GM21528 (cell line): ENCODE measurements at regions not wholly inside any gene's neighbourhood (a gene's known extent, or its start where the extent isn't known, plus 50 kb on each side); places are given as distances from the start of the nearest gene placed in this dataset.

Experiments
- ATAC-seq: cut with Tn5 transposase; IDR thresholded peaks from one replicate; pipeline ENCODE4 v1.9.1; 2021; ENCODE audit warnings: mild to moderate bottlenecking, moderate library complexity; ENCODE audit not compliant: unreplicated experiment, low FRiP score

GRCh38 chr11:104547996-104548661, 350.1 kb downstream of the CASP12 start:
- ATAC-seq: no peak

GRCh38 chr11:104546501-104546900, 351.8 kb downstream of the CASP12 start:
- no peak for ATAC-seq

GRCh38 chr11:104541701-104542100, 356.6 kb downstream of the CASP12 start:
- no peak for ATAC-seq

- no peak for ATAC-seq
Observed at GRCh38 chr11:104538313-104538712, 359.9 kb downstream of the CASP12 start.

GRCh38 chr11:104534278-104534677, 364.0 kb downstream of the CASP12 start:
- no peak for ATAC-seq

GRCh38 chr11:104531894-104532293, 366.4 kb downstream of the CASP12 start:
- no peak for ATAC-seq

- peak; percentile 74 for ATAC-seq
Observed at GRCh38 chr11:104531075-104531474, 367.1 kb upstream of the PDGFD start.

- ATAC-seq: no peak
Observed at GRCh38 chr11:104529906-104530305, 366.0 kb upstream of the PDGFD start.

- no peak for ATAC-seq
Observed at GRCh38 chr11:104529213-104529612, 365.3 kb upstream of the PDGFD start.

GRCh38 chr11:104526006-104526405, 362.1 kb upstream of the PDGFD start:
- no peak for ATAC-seq

- no peak for ATAC-seq
Observed at GRCh38 chr11:104525416-104525815, 361.5 kb upstream of the PDGFD start.

GRCh38 chr11:104524254-104524653, 360.3 kb upstream of the PDGFD start:
- ATAC-seq: no peak

GRCh38 chr11:104523611-104524010, 359.7 kb upstream of the PDGFD start:
- ATAC-seq: no peak

- no peak for ATAC-seq
Observed at GRCh38 chr11:104522650-104523049, 358.7 kb upstream of the PDGFD start.

- ATAC-seq: no peak
Observed at GRCh38 chr11:104522123-104522522, 358.2 kb upstream of the PDGFD start.

- no peak for ATAC-seq
Observed at GRCh38 chr11:104510169-104510568, 346.2 kb upstream of the PDGFD start.

GRCh38 chr11:104490182-104490581, 326.2 kb upstream of the PDGFD start:
- no peak for ATAC-seq

- no peak for ATAC-seq
Observed at GRCh38 chr11:104488561-104488960, 324.6 kb upstream of the PDGFD start.

- no peak for ATAC-seq
Observed at GRCh38 chr11:104487046-104487806, 323.3 kb upstream of the PDGFD start.

GRCh38 chr11:104484804-104485554, 321.0 kb upstream of the PDGFD start:
- no peak for ATAC-seq

- ATAC-seq: no peak
Observed at GRCh38 chr11:104476898-104477297, 313.0 kb upstream of the PDGFD start.
